Neural cell (in vitro differentiated cells): ENCODE measurements at regions not wholly inside any gene's neighbourhood (a gene's known extent, or its start where the extent isn't known, plus 50 kb on each side); places are given as distances from the start of the nearest gene placed in this dataset.

ENCODE experiments used
- MXI1 ChIP-seq: fragments of 450-650 bp; conservative IDR thresholded peaks from 2 replicates; pipeline ENCODE4 v1.6.1; 2014; ENCODE audit warnings: antibody characterized with exemption, mild to moderate bottlenecking; ENCODE audit not compliant: poor library complexity, severe bottlenecking
- TAF1 ChIP-seq: IDR thresholded peaks from 2 replicates; pipeline ENCODE4 v1.6.1; 2012; ENCODE audit warnings: low read depth
- TF ChIP-seq, protein P1 (sequence below): fragments of 450-650 bp; IDR thresholded peaks from 2 replicates; pipeline ENCODE4 v1.5.1; 2014; ENCODE audit warnings: antibody characterized with exemption, mild to moderate bottlenecking, moderate library complexity; ENCODE audit not compliant: poor library complexity, severe bottlenecking

DNA sequence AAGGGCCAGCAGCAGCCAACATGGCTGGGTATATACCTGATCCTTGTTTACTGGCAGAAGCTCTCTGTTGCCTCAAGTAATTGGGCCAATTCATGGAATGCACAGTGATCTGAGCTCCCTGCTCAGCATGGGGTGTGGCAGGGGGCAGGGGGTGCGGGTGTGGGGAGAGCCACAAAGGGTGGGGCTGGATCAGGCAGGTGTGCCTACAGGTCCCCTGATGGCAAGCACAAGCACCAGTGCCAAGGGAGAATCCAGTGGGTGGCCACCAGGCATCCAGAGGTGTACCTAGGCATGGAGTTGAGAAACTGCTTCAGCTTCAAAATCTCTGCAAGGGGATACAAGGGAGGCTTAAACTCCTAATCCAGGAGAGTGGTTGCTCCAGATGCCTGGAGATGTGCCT lies 235.8 kb upstream of the TLE4 start:
- no peak for TF ChIP-seq TAF1
- TF ChIP-seq, protein P1, sequence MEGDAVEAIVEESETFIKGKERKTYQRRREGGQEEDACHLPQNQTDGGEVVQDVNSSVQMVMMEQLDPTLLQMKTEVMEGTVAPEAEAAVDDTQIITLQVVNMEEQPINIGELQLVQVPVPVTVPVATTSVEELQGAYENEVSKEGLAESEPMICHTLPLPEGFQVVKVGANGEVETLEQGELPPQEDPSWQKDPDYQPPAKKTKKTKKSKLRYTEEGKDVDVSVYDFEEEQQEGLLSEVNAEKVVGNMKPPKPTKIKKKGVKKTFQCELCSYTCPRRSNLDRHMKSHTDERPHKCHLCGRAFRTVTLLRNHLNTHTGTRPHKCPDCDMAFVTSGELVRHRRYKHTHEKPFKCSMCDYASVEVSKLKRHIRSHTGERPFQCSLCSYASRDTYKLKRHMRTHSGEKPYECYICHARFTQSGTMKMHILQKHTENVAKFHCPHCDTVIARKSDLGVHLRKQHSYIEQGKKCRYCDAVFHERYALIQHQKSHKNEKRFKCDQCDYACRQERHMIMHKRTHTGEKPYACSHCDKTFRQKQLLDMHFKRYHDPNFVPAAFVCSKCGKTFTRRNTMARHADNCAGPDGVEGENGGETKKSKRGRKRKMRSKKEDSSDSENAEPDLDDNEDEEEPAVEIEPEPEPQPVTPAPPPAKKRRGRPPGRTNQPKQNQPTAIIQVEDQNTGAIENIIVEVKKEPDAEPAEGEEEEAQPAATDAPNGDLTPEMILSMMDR: no peak
- no peak for TF ChIP-seq MXI1
